ENCODE measurements at regions not wholly inside any gene's neighbourhood (a gene's known extent, or its start where the extent isn't known, plus 50 kb on each side); places are given as distances from the start of the nearest gene placed in this dataset. TPM values are rescaled to one million over a fixed set of nuclear protein-coding genes. Genes with fewer than 3 reads are reported as not detected.

GRCh38 chr6:98998103-98998502, 50.4 kb upstream of the FBXL4 start:
- no peak overlapping the region for H3K4me3 ChIP-seq
- no peaks in the 10 kb centered on the region for H3K27me3 ChIP-seq (replicated peaks; ENCODE audit: insufficient read depth)
- no peaks in the 10 kb centered on the region for H3K36me3 ChIP-seq
- intact Hi-C loops (cut with DNase I) = no loop called here
- TF ChIP-seq POLR2A (IDR thresholded peaks at IDR 0.05) = no peak
- no peak for TF ChIP-seq CTCF (IDR thresholded peaks at IDR 0.05)
- TF ChIP-seq POLR2AphosphoS5 (IDR thresholded peaks at IDR 0.05) = no peak
- no peak for DNase-seq (ENCODE audit: low spot score)
- no peaks in the 10 kb centered on the region for H3K4me1 ChIP-seq (replicated peaks)
- no peaks in the 10 kb centered on the region for H3K9me3 ChIP-seq
- 79% methylated on average over 5 of the region's 5 CpGs for WGBS
- no peak overlapping the region for H3K27ac ChIP-seq

MicroRNA genes in the stretch of these regions (microRNA counts, 767-probe panel; counts per million panel counts)
- microRNA hsa-miR-548ai = 431 to 1,531 counts per million in 2 donors

Small RNA genes lying in the stretch of these regions (microRNA-seq; reads per million reads assigned to microRNA genes)
- not detected for gene MIR548AI

Small RNA genes lying in the stretch of these regions (small RNA-seq; reads per million reads assigned to genes)
- 0 reads per million in 2 donors for gene MIR548AI
